ENCODE measurements at regions not wholly inside any gene's neighbourhood (a gene's known extent, or its start where the extent isn't known, plus 50 kb on each side); places are given as distances from the start of the nearest gene placed in this dataset.

DNA sequence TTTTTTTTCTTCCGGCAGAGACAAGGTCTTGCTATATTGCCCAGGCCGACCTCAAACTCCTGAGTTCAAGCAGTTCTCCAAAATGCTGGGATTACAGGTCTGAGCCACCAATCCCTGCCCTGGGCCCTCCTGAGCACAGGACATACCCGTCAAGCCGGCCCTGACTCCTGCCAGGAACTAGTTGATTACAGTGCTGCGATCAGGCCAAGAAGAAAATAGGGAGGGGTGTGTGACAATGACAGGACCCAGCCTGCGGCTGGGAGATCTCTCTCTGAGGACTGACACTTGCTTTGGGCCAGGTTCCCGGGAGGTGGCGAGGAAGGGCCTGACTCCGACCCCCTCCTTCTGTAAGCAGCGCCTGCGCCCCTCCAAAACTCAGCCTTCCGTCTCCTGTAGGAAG is 276.6 kb downstream of the MRTFB start:
- WGBS, 2 donors, result 49 to 65% methylated on average over 10 to 12 of the region's 12 CpGs
- DNase-seq, result peak; percentile 35 to 66
- Histone ChIP-seq H3K4me3 (replicated peaks in 1 of 3) (no peak overlapping the region), H3K9me3 (no peaks in the 10 kb centered on the region), H3K4me1 (peaks cover 12 to 16% of the 10 kb centered on the region in 2 donors), H3K27ac (peak overlapping the region in 1 of 3 donors; percentile 39), H3K27me3 (no peaks in the 10 kb centered on the region), H3K36me3 (no peaks in the 10 kb centered on the region)
- intact Hi-C loops (cut with DNase I), result no loop called here
- no peak for TF ChIP-seq POLR2A (IDR thresholded peaks at IDR 0.05)

DNA sequence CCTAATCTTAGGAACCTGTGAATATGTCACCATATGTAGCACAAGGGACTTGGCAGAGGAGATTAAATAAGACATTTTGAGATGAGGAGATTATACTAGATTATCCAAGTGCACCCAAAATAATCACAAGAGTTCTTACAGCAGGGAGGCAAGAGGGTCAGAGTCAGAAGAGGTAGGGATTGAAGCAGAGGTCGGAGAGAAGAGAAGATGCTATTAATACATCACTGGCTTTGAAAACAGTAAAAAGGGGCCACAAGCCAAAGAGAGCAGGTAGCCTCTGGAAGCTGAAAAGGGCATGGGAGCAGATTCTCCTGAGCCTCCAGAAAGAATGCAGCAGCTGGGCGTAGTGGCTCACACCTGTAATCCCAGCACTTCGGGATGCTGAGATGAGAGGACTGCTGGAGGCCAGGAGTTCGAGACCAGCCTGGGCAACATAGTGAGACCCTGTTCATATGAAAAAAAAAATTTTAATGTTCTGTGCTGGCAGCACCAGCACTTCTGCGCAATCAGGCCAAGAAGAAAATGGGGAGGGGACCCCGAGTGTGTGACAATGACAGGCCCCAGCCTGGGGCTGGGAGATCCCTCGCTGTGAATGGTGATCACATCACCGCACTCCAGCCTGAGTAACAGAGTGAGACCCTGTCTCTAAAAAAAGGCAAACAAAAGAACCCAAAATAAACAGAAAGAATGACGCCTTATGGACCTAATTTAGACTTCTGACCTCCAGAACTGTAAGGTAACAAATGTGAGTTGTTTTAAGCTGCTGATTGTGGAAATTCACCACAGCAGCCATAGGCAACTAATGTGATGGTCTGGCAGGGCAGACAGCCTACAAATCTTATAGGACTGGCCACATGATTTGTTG is 275.4 kb downstream of the MRTFB start:
- no peak for TF ChIP-seq POLR2A (IDR thresholded peaks at IDR 0.05)
- TF ChIP-seq, protein P1, sequence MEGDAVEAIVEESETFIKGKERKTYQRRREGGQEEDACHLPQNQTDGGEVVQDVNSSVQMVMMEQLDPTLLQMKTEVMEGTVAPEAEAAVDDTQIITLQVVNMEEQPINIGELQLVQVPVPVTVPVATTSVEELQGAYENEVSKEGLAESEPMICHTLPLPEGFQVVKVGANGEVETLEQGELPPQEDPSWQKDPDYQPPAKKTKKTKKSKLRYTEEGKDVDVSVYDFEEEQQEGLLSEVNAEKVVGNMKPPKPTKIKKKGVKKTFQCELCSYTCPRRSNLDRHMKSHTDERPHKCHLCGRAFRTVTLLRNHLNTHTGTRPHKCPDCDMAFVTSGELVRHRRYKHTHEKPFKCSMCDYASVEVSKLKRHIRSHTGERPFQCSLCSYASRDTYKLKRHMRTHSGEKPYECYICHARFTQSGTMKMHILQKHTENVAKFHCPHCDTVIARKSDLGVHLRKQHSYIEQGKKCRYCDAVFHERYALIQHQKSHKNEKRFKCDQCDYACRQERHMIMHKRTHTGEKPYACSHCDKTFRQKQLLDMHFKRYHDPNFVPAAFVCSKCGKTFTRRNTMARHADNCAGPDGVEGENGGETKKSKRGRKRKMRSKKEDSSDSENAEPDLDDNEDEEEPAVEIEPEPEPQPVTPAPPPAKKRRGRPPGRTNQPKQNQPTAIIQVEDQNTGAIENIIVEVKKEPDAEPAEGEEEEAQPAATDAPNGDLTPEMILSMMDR (IDR thresholded peaks at IDR 0.05), result no peak

DNA sequence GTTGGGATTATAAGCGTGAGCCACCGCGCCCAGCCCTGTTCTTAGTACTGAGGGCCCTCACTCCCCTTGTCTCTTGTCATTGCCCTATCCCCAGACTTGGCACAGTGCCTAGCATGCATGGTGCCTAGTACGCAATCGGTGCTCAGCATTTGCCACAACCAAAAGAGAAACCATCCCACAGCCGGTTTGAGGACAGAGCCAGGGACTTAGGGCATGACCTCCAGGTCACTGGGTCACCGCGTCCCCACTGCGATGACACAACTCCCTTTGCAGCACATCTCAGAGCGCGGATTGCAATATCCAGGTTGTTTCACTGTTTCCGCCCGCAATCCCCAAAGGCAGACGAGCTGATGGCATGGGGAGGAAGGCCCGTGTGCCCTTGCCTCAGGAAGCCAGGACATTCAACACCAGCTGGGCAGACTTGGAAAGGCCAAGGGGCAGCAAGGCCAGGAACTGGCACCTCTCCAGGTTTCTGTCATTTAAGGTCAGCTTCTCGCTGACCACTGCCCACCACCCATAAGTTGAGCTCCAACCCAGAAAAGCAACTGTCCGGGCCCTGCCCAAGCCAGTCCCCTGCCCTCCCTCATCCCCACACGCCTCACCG is 274.5 kb downstream of the MRTFB start:
- 87 to 89% methylated on average over 19 of the region's 19 CpGs for WGBS, 2 donors
- no peak for DNase-seq
- Histone ChIP-seq H3K9me3 (no peaks in the 10 kb centered on the region), H3K36me3 (no peaks in the 10 kb centered on the region), H3K4me3 (replicated peaks in 1 of 3) (no peak overlapping the region), H3K27me3 (no peaks in the 10 kb centered on the region), H3K27ac (no peak overlapping the region), H3K4me1 (peaks cover 12% of the 10 kb centered on the region in 2 donors)
- TF ChIP-seq, protein P1 (IDR thresholded peaks at IDR 0.05), result no peak
- no peak for TF ChIP-seq POLR2A (IDR thresholded peaks at IDR 0.05)
- intact Hi-C loops (cut with DNase I), result no loop called here

More for the DNA sequence above, 275.4 kb downstream of the MRTFB start:
- Histone ChIP-seq H3K4me3 (replicated peaks in 1 of 3) (no peak overlapping the region), H3K27ac (no peak overlapping the region), H3K4me1 (peaks cover 12 to 16% of the 10 kb centered on the region in 2 donors), H3K27me3 (no peaks in the 10 kb centered on the region), H3K9me3 (no peaks in the 10 kb centered on the region), H3K36me3 (no peaks in the 10 kb centered on the region)
- WGBS, 2 donors, result 89 to 95% methylated on average over 9 of the region's 9 CpGs
- intact Hi-C loops (cut with DNase I), result no loop called here
- DNase-seq, result no peak

DNA sequence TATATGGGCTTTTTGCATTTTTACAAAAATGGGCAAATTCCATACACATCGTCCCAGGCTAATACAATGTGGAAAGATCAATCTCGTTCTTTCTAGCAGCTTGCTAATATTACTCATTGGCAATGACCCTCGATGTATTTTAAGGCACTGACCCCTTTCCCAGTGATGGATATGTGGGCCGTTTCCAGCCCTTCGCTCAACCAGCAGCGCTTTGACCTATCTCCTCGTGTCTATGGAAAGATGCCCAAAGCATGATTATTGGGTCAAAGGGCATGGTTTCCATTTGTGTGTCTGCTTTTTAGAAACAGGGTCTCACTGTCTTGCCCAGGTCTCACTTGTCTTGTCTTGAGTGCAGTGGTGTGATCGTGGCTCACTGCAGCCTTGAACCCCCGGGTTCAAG is 273.8 kb downstream of the MRTFB start:
- Histone ChIP-seq H3K9me3 (no peaks in the 10 kb centered on the region), H3K27ac (no peak overlapping the region), H3K4me1 (peaks cover 6 to 7% of the 10 kb centered on the region in 2 donors), H3K27me3 (no peaks in the 10 kb centered on the region), H3K36me3 (no peaks in the 10 kb centered on the region), H3K4me3 (replicated peaks in 1 of 3) (no peak overlapping the region)
- TF ChIP-seq, protein P1 (IDR thresholded peaks at IDR 0.05), result no peak
- TF ChIP-seq POLR2A (IDR thresholded peaks at IDR 0.05), result no peak
- whole genome bisulfite sequencing, 2 donors, result 90 to 92% methylated on average over 9 of the region's 9 CpGs
- intact Hi-C loops (cut with DNase I), result no loop called here
- DNase-seq, result no peak

DNA sequence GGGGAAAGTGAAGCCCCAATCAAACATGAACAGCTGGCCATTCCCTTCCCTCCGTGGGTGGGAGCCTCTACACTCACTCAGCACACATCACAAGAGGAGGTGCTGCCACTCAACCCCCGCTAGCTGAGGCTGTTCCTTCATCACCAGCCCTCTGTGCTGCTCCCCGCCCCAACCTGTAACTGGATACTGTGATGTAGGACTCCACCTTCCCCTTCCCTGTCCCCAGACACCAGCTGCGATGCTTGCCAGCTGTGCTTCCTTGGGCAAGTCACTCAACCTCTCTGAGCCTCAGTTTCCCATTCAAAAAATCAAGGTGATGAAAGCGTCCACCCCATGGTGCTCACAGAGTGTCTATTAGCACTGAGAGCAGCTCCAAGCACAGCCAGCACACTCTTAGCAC is 273.2 kb downstream of the MRTFB start:
- Histone ChIP-seq H3K9me3 (no peaks in the 10 kb centered on the region), H3K27me3 (no peaks in the 10 kb centered on the region), H3K27ac (no peak overlapping the region), H3K4me3 (replicated peaks in 1 of 3) (no peak overlapping the region), H3K36me3 (no peaks in the 10 kb centered on the region), H3K4me1 (peaks cover 6 to 7% of the 10 kb centered on the region in 2 donors)
- TF ChIP-seq, protein P1 (IDR thresholded peaks at IDR 0.05), result no peak
- TF ChIP-seq POLR2A (IDR thresholded peaks at IDR 0.05), result no peak
- no peak for DNase-seq
- intact Hi-C loops (cut with DNase I), result no loop called here
- WGBS, 2 donors, result 73 to 75% methylated on average over 5 of the region's 5 CpGs
